Breast epithelium (tissue), 3 donors: ENCODE measurements at regions not wholly inside any gene's neighbourhood (a gene's known extent, or its start where the extent isn't known, plus 50 kb on each side); places are given as distances from the start of the nearest gene placed in this dataset.

Source experiments
- CTCF ChIP-seq, 3 donors: fragments of 450-650 bp; IDR thresholded peaks; one replicate each; pipeline ENCODE4 v1.5.1; 2016 to 2017; ENCODE audit warnings: antibody characterized with exemption in 3 of 3, mild to moderate bottlenecking in 3 of 3, moderate library complexity in 3 of 3
- POLR2A ChIP-seq: fragments of 450-650 bp; IDR thresholded peaks from one replicate; pipeline ENCODE4 v1.6.1; 2016; ENCODE audit warnings: antibody characterized with exemption, mild to moderate bottlenecking, moderate library complexity

DNA sequence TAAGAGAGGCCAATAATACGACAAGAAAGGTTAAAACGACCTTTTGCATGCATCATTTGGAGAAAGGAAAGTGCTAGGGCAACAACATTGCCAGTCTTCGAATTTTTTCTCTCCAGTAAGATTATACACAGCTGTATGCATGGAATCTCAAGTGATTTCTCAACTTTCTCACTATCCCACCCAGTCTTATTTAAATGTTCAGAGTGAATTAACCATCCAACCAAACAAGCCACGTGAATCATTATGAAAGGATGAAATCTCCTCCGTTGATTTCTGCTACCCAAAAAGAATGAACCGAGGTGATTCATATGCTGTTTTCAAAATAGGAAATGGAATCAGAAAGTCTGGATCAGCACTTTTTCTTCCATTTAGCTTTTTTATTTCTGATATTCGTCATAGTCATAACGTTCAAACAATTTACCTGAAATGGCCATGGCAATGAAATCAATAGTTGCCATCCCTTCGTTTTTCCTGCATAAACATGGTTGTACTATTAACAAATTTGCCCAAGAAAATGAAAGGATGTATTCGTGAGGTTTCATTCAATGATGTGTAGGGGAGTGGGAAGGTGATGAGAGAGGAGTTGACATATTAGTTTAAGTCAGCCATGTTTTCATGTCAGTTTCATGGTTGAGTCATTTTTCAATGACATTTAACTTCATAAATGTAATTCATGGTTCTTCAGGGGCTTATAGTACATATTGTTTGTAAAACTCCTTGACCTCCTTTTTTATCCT lies 170.9 kb upstream of the WWC1 start:
- no peak for TF ChIP-seq CTCF (IDR thresholded peaks at IDR 0.05)
- TF ChIP-seq POLR2A = no peak
